ENCODE measurements at regions not wholly inside any gene's neighbourhood (a gene's known extent, or its start where the extent isn't known, plus 50 kb on each side); places are given as distances from the start of the nearest gene placed in this dataset.

DNA sequence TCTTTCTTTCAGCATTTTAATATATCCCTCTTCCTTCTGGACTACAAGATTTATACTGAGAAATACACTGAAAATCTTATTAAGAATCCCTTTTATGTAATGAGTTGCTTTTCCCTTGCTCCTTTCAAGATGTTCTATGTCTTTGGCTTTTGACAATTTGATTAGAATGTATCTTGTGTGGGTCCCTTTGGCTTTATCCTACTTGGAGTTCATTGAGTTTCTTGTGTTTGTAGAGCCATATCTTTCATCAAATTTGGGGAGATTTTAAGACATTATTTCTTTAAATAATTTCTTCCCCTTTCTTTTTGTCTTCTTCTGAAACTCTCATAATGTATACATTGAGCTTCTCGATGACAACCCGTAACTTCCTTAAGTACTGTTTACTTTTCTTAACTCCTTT is 739.9 kb upstream of the AMOT start:
- Histone ChIP-seq H3K9ac (ENCODE audit: low read depth, low read length, poor library complexity, severe bottlenecking) (no peak overlapping the region), H3K9me3 (ENCODE audit: insufficient read depth, low read depth, low read length) (no peaks in the 10 kb centered on the region), H4K20me1 (ENCODE audit: insufficient read depth, low read length, poor library complexity, severe bottlenecking) (no peaks in the 10 kb centered on the region), H2AFZ (ENCODE audit: low read length) (no peak overlapping the region), H3K79me2 (ENCODE audit: insufficient read depth, low read length) (no peaks in the 10 kb centered on the region), H3K9me2 (replicated peaks; ENCODE audit: low read depth, low read length) (no peaks in the 10 kb centered on the region), H3K27me3 (ENCODE audit: insufficient read depth, low read length, poor library complexity, severe bottlenecking) (no peaks in the 10 kb centered on the region), H3K36me3 (ENCODE audit: insufficient read depth, low read length) (no peaks in the 10 kb centered on the region), H3F3A (ENCODE audit: low read depth) (no peaks in the 10 kb centered on the region), H3K4me2 (ENCODE audit: low read depth, low read length, poor library complexity, severe bottlenecking) (no peak overlapping the region), H3K4me1 (ENCODE audit: insufficient read depth, low read length, poor library complexity, severe bottlenecking) (no peaks in the 10 kb centered on the region), H3K4me3 (ENCODE audit: low read length, poor library complexity, severe bottlenecking) (no peak overlapping the region)
- TF ChIP-seq, protein P1, sequence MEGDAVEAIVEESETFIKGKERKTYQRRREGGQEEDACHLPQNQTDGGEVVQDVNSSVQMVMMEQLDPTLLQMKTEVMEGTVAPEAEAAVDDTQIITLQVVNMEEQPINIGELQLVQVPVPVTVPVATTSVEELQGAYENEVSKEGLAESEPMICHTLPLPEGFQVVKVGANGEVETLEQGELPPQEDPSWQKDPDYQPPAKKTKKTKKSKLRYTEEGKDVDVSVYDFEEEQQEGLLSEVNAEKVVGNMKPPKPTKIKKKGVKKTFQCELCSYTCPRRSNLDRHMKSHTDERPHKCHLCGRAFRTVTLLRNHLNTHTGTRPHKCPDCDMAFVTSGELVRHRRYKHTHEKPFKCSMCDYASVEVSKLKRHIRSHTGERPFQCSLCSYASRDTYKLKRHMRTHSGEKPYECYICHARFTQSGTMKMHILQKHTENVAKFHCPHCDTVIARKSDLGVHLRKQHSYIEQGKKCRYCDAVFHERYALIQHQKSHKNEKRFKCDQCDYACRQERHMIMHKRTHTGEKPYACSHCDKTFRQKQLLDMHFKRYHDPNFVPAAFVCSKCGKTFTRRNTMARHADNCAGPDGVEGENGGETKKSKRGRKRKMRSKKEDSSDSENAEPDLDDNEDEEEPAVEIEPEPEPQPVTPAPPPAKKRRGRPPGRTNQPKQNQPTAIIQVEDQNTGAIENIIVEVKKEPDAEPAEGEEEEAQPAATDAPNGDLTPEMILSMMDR (conservative IDR thresholded peaks at IDR 0.05; ENCODE audit: low read length): no peak
- TF ChIP-seq EZH2phosphoT487 (IDR thresholded peaks at IDR 0.05; ENCODE audit: borderline replicate concordance): no peak

DNA sequence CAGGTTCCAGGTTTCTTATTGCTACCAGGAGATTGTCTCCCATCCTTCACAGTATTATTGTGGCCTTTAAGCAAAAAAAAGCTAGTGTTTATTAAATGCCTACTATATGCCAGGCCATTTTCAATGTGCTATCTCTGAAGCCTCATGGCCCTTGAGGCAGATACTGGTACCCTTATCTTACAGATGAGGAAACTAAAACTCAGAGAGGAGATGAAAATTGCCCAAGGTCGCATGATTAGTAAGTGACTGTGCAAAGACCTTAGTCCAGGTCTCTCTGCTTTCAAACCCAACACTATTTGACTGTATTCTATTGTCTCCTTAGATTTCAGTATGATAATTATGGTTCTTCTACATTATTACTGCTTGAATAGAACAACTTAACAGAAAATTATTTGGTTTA is 717.9 kb upstream of the AMOT start:
- no peak for TF ChIP-seq EZH2phosphoT487 (IDR thresholded peaks at IDR 0.05; ENCODE audit: borderline replicate concordance)
- TF ChIP-seq, protein P1 (conservative IDR thresholded peaks at IDR 0.05; ENCODE audit: low read length): no peak
- Histone ChIP-seq H3K4me1 (ENCODE audit: insufficient read depth, low read length, poor library complexity, severe bottlenecking) (no peaks in the 10 kb centered on the region), H3K36me3 (ENCODE audit: insufficient read depth, low read length) (no peaks in the 10 kb centered on the region), H3K9ac (ENCODE audit: low read depth, low read length, poor library complexity, severe bottlenecking) (no peak overlapping the region), H4K20me1 (ENCODE audit: insufficient read depth, low read length, poor library complexity, severe bottlenecking) (no peaks in the 10 kb centered on the region), H2AFZ (ENCODE audit: low read length) (no peak overlapping the region), H3K9me3 (ENCODE audit: insufficient read depth, low read depth, low read length) (no peaks in the 10 kb centered on the region), H3K4me2 (ENCODE audit: low read depth, low read length, poor library complexity, severe bottlenecking) (no peak overlapping the region), H3K9me2 (replicated peaks; ENCODE audit: low read depth, low read length) (no peaks in the 10 kb centered on the region), H3K27me3 (ENCODE audit: insufficient read depth, low read length, poor library complexity, severe bottlenecking) (no peaks in the 10 kb centered on the region), H3F3A (ENCODE audit: low read depth) (no peaks in the 10 kb centered on the region), H3K4me3 (ENCODE audit: low read length, poor library complexity, severe bottlenecking) (no peak overlapping the region), H3K79me2 (ENCODE audit: insufficient read depth, low read length) (no peaks in the 10 kb centered on the region)

GRCh38 chrX:113551919-113552318 is 711.3 kb upstream of the AMOT start:
- Histone ChIP-seq H3K9me2 (replicated peaks; ENCODE audit: low read depth, low read length) (no peaks in the 10 kb centered on the region), H3K4me3 (ENCODE audit: low read length, poor library complexity, severe bottlenecking) (no peak overlapping the region), H3K9ac (ENCODE audit: low read depth, low read length, poor library complexity, severe bottlenecking) (no peak overlapping the region), H3K4me2 (ENCODE audit: low read depth, low read length, poor library complexity, severe bottlenecking) (no peak overlapping the region), H3K27me3 (ENCODE audit: insufficient read depth, low read length, poor library complexity, severe bottlenecking) (no peaks in the 10 kb centered on the region), H2AFZ (ENCODE audit: low read length) (no peak overlapping the region), H3F3A (ENCODE audit: low read depth) (no peaks in the 10 kb centered on the region), H3K36me3 (ENCODE audit: insufficient read depth, low read length) (no peaks in the 10 kb centered on the region), H4K20me1 (ENCODE audit: insufficient read depth, low read length, poor library complexity, severe bottlenecking) (no peaks in the 10 kb centered on the region), H3K4me1 (ENCODE audit: insufficient read depth, low read length, poor library complexity, severe bottlenecking) (no peaks in the 10 kb centered on the region), H3K9me3 (ENCODE audit: insufficient read depth, low read depth, low read length) (no peaks in the 10 kb centered on the region), H3K79me2 (ENCODE audit: insufficient read depth, low read length) (no peaks in the 10 kb centered on the region)
- TF ChIP-seq, protein P1 (conservative IDR thresholded peaks at IDR 0.05; ENCODE audit: low read length): no peak
- TF ChIP-seq EZH2phosphoT487 (IDR thresholded peaks at IDR 0.05; ENCODE audit: borderline replicate concordance): no peak
